Mesenteric fat pad (tissue), 1 donor: ENCODE measurements at regions not wholly inside any gene's neighbourhood (a gene's known extent, or its start where the extent isn't known, plus 50 kb on each side); places are given as distances from the start of the nearest gene placed in this dataset.

Experiments used
- DNase-seq: peaks from one replicate; pipeline ENCODE4 v3.0.0-alpha.2; 2020; ENCODE audit warnings: low spot score
- donor health status: DM: yes; HTN: yes; CAD: no.

DNA sequence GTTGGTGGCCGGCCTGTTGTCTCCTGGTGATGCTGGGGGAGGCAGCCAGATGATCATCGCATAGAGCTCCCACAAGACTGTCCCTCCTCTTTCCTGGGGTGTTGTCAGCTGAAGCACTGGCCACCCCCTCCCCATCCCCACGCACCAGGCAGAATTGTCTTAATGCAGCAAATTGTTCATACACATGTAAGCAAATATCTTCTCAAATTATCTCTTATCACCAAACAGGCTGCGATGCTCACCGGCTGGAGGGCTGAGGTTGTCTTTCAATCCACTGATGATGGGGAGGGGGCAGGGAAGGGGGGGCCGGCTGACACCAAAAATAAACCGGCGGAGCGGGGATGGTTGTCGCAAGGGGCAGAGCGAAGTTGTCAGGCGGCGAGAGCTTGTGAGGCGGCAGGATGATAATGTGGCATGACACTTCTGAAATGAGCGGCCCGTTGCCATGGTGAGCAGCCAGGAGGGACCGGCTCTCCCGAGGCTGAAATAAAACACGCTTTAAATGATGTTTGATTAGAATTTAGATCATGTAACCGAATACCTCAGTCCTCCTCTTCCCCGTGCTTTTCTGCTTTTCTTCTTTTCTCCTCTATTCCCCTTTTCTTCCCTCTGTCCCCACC lies 59.8 kb downstream of the MRM1 start:
- DNase-seq, result no peak

DNA sequence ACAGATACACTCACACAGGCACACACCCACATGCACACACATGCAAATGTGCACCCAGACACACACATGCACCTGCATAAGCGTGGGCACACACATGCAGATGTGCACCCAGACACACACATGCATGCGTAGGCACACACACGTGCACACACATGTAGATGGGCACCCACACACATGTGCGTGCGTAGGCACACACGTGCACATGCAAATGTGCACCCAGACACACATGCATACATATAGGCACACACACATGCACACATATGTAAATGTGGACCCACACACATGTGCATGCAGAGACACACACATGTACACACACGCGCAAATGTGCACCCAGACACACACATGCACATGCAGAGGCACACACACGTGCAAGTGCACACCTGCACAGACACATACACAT lies 60.3 kb downstream of the MRM1 start:
- no peak for DNase-seq

DNA sequence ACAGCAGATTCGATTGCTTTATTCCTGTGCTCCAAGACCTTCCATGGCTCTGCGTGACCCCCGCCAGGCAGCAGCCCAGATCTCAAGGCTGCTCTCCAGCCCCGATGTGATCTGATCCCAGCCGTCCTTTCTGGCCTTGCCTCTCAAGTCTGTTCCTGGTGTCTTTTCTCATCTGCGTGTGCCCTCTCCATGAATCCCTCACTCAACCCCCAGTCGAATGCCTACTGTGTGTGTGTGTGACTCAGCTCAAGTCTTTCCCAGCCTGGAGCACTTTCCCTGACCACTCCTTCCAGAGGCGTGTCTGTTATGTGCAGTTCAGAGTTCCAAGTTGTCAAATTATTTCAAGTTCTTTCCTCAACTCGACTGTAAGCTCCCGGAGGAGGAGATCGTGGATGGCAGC lies 64.0 kb downstream of the MRM1 start:
- DNase-seq, result no peak

DNA sequence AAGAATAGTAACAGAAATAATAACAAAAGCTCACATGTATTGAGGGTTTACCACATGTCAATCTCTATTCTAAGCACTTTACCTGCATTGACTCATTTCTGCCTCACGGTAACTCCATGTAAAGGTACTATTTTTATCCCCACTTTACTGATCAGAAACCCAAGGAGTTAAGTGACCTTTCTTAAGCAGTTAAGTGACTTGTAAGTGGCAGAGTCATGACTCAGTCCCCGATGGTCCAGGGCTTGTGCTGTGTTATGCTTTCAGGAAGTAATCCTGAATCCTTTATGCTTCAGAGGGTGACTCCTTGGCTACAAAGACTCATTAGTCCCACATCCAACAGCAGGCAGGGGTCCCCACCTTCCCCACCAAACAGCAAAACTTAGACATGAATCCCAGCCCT lies 66.5 kb downstream of the MRM1 start:
- DNase-seq, result no peak

DNA sequence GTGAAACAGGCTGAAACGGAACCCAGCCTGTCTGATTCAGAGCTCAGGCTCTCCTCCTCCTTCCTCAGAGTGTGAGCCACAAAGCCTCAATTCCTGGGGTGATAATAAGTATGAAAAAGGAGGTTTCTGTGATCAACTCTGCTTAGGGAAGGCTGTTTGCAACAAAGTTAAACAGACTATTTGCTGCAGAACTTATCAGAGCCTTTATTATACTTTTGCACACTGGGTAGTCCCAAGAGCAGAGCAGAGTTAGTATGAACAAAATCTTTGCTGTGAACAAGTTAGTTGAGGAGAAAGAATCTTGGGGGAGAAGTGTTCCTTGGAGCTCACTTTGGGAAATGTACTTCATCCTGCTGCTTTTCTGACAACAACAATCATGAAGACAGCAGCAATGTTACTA lies 67.4 kb downstream of the MRM1 start:
- DNase-seq, result no peak

DNA sequence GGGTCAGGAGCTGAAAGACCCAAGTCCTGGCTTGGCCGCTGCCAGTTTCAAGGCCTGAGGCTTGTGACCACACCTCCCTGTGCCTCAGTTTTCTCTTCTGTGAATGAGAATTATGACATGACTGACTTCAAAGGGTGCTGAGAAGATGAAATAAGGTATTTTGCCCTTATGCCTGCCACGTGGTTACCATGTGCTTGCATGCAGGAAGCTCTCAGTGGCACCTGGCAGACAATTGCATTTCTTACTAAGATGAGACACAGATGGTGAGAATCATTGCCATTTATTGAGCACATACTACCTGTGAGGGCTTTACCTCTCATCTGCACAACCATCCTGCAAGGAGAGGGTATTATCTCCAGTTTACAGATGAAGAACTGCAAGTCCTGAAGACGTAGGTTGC lies 69.8 kb downstream of the MRM1 start:
- no peak for DNase-seq

DNA sequence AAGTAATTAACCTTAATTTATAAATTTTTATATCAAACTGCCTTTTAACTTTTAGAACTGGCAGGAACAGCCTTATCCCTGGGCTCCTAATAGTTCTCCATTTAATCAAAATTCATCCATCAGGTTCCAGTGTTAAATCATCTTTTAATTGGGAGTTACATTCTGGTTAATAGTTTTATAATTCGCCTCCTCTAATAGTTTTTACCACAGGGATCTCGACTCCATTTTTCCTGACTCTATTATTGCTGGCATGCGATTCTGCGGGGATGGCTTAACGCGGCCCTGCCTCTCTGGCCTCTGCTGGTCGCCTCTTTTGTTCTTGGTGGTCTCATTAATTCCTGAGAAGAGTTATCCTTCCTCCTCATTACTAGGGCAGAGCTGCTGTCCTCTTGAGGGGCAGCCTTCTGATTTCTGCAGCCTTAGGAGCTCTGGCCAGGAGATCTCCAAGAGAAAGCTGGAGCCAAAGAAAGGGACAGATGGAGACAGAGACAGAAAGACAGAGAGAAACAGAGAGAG lies 71.1 kb downstream of the MRM1 start:
- no peak for DNase-seq

DNA sequence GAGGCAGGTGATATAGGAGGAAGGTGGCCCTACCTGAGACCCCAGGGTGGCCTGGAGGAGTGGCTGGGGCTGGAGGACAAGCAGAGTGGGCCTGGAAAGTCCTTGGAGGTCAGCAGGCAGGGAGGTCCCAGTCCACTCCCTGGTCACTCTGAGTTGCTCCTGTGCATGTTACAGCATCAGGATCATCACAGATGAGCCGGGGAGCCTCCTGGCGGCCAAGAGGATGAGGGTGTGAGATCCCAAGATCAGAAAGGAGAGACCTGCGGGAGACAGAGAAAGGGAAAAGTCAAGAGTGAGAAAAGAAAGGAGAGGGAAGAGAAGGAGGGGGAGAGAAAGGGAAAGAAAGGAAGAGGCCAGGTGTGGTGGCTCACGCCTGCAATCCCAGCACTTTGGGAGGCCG lies 71.7 kb downstream of the MRM1 start:
- no peak for DNase-seq

DNA sequence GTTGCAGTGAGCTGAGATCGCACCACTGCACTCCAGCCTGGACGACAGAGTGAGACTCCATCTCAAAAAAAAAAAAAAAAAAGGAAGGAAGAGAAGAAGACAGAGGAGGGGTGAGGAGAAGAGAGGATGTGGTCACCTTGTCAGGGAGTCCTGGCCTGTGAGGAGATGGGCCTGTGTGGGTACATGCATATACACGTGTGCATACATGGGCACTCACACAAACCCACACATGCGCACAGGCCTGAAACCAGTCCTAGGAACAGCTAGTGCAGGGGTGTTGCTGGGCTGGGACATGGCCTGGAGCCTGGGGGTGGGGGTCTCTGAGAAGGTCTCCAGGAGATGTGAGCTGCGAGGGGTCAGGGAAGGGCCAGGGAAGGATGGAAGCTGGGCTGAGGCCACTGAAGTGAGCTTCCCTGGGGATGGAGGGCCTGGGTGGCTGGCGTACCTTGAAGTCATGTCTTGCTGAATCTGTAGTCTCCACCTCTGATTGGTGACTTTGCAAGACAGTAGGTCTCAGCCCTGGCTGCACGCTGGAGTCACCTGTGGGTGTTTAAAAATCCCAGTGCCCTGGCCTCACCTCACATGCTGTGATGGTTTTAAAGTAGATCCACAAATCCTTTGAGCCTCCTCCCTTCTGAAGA lies 72.4 kb downstream of the MRM1 start:
- DNase-seq, result no peak

DNA sequence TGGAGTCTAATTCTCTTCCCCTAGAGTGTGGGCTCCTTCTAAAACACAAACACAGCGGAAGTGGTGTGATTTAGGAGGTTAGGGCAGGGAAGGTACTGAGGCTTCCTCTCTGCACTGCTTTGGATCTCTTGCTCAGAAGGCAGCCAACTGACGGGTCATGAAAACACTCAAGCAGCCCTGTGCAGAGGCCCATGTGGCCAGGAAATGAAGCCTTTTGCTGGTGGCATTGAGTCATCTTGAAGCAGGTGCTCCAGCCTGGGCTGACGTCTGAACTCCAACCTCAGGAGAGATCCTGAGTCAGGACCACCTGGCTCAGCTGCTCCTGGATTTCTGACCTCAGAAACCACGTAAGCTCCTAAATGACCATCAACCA lies 72.9 kb downstream of the MRM1 start:
- DNase-seq, result no peak

DNA sequence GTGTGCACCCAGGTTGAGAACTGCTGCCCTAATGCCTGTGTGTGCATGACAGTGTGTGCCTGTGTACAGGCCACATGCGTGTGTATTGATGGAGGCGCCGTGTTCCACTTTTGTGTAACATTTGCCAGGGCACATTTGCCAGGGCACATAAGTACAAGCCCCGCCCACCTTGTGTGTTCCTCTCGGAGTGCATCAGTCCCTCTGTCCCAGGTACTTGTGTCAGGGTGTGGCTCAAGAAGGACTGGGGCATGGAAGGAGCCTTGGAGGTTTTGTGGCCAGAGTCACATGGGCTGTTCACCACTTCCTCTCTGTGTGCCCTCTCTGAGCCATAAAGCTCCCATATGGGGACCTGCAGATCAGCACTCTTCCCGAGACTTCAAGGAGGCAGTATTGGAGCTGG lies 73.9 kb downstream of the MRM1 start:
- DNase-seq, result no peak

DNA sequence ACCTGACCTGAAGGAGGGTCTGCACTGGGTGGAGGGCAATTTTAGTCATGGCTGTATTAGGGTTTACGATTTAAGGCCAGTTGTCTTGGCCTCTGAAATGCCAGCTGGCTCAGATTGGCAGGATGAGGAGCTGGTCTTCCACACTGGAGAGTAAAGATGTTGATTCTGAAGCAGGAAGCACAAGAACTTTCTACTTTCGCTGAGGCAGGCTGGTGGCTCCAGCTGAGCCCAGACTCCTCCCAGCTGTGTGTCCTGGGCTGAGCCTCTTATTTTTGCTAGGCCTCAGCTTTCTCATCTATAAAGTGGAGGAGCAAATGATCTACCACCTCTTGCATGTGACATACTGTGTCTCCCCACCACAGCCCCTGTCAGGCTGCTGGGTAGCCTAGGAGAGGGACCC lies 74.4 kb downstream of the MRM1 start:
- DNase-seq, result no peak

DNA sequence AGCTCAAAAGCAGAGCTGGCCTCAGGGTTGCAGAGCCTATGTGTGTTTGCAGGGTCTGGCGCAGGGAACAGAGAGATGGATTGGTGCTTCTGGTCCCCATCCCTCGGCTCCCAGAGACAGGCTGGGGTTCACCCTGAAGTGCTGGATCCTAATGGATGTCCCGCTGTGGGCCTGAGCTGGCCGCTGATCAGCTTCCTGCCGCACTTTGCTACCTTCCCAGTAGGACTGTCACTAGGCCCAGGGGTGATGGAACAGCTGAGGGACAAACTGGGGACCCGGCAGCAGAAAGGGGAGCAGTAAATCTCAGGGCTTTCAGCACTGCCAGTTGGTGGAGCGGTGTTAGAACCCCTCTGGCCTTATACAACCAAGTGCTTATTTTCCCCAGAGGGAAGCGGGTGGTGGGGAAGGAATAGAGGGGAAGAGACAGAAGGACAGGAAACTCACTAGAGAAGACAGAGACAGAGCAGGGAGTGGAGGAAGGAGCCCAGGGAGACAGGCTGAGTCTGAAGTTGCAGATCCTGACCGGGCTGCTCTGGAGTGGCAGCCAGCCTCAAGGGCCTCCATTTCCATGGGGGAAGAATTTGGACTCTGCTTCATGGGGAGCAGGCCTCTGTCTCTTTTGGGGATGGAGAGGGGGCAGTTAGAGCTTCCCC lies 78.6 kb downstream of the MRM1 start:
- no peak for DNase-seq

DNA sequence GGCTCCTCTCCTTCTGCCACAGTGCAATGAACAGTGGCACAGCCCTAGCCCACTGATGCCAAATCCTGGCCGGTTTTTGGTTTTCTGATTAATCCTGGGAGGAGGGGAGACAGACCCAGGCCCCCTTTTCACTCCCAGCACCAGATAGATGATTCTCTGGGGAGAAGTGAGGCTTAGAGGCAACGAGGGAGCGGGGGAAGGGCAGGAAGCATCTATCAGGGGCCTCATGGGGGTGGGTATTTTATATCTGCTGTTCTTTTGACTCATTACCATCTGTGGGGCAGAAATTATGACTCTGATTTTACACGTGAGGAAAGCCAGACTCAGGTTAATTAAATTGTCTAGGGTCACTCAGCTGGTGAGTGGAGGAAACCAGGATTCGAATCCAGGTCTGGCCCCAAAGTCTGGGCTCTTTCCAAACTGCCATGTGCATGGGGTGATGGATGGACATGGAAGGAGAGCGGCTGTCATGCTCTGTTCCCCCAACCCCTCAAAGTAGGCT lies 79.4 kb downstream of the MRM1 start:
- DNase-seq, result no peak

DNA sequence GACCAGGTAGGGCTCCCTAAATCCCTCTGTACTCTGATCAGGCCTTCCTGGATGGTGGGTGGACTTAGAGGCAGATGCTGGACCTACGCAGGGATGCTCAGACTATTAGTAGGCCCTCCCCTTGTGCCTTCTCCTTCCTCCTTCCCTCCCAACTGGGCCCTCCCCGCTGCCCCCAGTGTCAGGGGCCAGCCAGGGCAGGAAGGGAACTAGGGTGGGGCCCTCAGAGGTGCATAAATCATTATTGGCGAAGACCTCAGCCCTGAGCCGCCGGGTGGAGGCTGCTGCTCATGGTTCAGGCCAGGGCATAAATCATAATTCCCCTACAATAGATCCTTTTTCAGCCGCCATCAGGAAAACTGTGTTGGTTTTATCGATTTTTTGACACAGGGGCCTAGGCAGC lies 81.4 kb downstream of the MRM1 start:
- DNase-seq, result no peak

DNA sequence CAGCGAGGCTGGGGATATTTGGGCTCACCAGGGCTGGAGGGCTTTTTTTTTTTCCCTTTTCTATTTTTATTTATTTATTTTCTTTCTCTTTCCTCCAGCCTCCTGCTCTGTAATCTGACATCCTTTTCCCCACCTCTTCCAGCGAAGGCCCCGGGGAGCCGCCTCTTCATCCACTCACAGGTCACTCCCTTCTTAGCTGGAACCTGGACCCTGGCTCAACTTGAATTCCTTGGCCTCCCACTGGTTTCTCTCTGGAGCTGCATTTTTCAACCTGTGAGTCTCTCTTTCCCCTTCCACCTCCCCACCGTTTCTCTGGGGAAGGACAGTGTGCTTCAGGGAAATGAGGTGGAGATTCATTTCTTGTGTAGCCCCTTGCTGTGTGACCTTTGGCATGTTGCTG lies 82.0 kb downstream of the MRM1 start:
- no peak for DNase-seq

DNA sequence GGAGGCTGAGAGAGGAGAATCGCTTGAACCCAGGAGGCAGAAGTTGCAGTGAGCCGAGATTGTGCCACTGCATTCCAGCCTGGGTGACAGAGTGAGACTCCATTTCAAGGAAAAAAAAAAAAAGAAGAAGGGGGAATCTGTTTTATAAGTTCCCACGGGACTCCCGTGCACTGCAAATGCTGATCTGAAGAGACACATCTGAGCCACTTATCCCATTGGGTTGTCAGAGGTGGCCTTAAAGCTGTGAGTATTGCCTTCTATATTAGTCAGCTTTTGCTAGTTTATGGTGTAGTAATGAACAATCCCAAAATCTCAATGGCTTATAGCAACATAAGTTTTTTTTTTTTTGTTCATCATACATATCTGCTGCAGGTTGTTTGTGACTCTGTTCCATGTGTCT lies 82.8 kb downstream of the MRM1 start:
- no peak for DNase-seq

DNA sequence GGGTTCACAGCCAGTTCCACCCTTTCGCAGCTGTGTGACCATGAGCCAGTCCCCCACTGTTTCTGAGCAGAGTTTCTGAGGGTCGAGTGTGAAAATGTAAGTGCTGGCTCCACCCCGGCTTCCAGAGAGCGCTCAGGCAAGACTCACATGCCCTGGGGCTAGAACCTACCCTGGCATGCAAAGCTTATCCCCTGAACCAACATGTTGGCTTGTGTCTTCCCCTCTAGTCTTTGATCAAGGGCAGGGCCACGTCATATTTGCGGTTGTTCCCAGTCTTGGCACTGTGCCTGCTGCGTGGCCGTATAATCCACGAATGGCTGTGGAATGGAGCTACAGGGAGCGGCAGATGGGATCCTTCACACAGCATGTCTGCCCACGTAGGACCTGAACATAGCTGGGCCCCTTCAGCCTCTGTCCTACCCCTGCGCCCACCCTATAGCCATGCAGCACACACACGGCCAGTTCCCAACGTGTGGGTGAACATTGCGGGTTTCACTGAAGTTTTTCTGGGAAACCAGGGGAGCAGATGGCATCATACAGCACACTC lies 84.8 kb downstream of the MRM1 start:
- no peak for DNase-seq

DNA sequence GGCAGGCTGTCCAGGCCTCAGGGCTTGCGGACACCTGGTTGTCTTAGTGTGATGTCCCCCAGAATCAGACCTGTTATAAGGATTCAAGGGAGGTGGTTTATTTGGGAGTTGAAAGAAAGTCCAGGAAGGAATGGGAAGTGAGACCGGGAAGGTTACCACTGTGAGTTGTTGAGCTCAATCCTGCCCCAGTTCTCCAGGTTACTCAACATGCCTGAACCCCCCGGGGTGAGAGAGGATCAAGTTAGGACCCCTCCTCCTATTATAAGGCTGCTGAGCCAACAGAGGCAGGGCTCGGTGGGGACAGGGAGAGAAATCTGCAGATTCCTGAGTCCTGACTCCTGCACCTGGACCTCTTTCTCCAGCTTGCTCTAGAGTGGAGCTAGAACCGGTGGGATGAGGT lies 86.4 kb downstream of the MRM1 start:
- DNase-seq, result no peak

DNA sequence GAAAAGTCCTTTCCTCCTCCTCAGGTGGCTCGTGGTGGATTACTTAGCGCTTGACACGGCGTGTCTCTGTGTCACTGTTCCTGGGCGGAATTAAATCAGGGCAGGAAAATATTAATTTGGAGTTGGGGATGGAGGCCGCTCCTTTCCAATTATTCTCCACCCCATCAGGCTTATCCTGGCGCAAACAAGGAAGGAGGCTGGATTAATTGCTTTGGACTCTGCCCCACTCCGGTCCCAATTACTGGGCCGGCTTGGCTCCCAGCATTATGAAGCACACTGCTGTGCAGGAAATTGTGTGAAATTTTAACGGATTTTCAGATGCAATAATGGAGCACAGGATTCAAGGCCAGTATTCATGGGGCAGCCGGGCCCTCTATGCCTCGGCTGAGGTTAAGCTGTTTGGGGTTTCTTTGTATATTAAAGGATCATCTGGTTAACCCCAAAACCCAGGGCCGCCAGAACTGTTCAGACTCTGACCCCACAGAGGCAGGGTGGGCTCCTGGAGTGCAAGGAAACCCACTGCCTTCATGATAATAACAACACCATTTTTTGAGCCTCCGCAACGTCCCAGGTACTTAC lies 87.8 kb downstream of the MRM1 start:
- DNase-seq, result no peak

DNA sequence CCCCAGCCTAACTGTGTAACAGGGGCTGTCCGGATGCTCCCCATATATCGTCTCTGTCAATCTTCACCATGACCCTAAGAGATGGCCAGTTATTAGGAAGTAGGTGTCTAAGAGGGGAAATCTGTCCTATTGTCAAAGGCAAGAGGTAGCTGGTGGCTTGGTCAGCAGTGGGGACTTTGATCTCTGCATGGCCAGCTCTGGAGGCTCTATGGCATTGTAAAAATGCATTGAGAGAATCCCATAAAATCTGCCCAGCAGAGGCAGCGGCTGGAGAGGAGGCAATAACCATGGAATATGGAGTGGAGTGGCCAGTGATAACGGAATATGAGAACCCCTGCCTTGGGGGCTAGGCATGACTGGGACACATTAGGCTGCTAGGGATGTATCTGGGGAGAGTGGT lies 88.8 kb downstream of the MRM1 start:
- DNase-seq, result no peak

DNA sequence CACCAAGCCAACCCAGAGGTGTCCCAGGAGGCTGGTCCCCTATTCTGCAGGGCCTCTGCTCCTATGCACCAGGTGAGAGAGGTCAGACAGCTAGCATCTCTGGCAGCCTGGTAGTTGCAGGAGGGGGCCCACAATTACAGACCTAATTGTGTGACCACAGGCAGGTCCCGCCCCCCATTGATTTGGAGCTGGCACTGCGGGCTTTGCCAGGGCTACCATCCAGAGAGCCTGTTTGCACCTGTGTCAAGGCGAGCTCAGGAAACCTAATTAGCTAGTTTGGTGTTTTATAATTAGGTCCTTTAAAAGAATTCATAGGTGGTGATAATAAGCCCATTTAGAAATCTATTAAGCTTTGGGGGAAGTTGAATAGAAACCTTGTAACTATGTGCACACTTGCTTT lies 90.2 kb downstream of the MRM1 start:
- DNase-seq, result no peak
